HG02571 (cell line): ENCODE measurements at regions not wholly inside any gene's neighbourhood (a gene's known extent, or its start where the extent isn't known, plus 50 kb on each side); places are given as distances from the start of the nearest gene placed in this dataset.

Source experiments
- ATAC-seq: cut with Tn5 transposase; IDR thresholded peaks from one replicate; pipeline ENCODE4 v1.9.1; 2021; ENCODE audit warnings: mild to moderate bottlenecking, moderate library complexity; ENCODE audit not compliant: unreplicated experiment

- ATAC-seq: no peak
Measured at GRCh38 chr13:34103854-34104253, 285.9 kb downstream of the RFC3 start.

GRCh38 chr13:34104853-34105252, 286.9 kb downstream of the RFC3 start:
- no peak for ATAC-seq

GRCh38 chr13:34107806-34108205, 289.9 kb downstream of the RFC3 start:
- ATAC-seq: no peak

GRCh38 chr13:34108410-34108809, 290.5 kb downstream of the RFC3 start:
- no peak for ATAC-seq

- ATAC-seq: no peak
Measured at GRCh38 chr13:34114581-34114980, 296.6 kb downstream of the RFC3 start.

GRCh38 chr13:34116651-34117050, 298.7 kb downstream of the RFC3 start:
- ATAC-seq: no peak

GRCh38 chr13:34124666-34125306, 306.8 kb downstream of the RFC3 start:
- ATAC-seq: no peak

- ATAC-seq: no peak
Measured at GRCh38 chr13:34127523-34127922, 309.6 kb downstream of the RFC3 start.

- ATAC-seq: no peak
Measured at GRCh38 chr13:34128661-34129060, 310.7 kb downstream of the RFC3 start.

- no peak for ATAC-seq
Measured at GRCh38 chr13:34129436-34129835, 311.5 kb downstream of the RFC3 start.

- no peak for ATAC-seq
Measured at GRCh38 chr13:34137200-34137599, 319.3 kb downstream of the RFC3 start.

- ATAC-seq: no peak
Measured at GRCh38 chr13:34139660-34140227, 321.8 kb downstream of the RFC3 start.

- ATAC-seq: no peak
Measured at GRCh38 chr13:34143637-34144036, 325.7 kb downstream of the RFC3 start.

- ATAC-seq: no peak
Measured at GRCh38 chr13:34144142-34144541, 326.2 kb downstream of the RFC3 start.

GRCh38 chr13:34145061-34145460, 327.1 kb downstream of the RFC3 start:
- no peak for ATAC-seq

- ATAC-seq: no peak
Measured at GRCh38 chr13:34148359-34148758, 330.4 kb downstream of the RFC3 start.

- no peak for ATAC-seq
Measured at GRCh38 chr13:34151885-34152284, 333.9 kb downstream of the RFC3 start.

GRCh38 chr13:34152409-34152808, 334.5 kb downstream of the RFC3 start:
- ATAC-seq: no peak

GRCh38 chr13:34152996-34153395, 335.0 kb downstream of the RFC3 start:
- ATAC-seq: no peak

- no peak for ATAC-seq
Measured at GRCh38 chr13:34153428-34154180, 335.7 kb downstream of the RFC3 start.

- no peak for ATAC-seq
Measured at GRCh38 chr13:34155931-34156607, 338.1 kb downstream of the RFC3 start.
